H1 (cell line): ENCODE measurements at regions not wholly inside any gene's neighbourhood (a gene's known extent, or its start where the extent isn't known, plus 50 kb on each side); places are given as distances from the start of the nearest gene placed in this dataset.

Experiments used
- CTCF ChIA-PET: fragments of 300-600 bp; sonication (Branson Sonifier 250); formaldehyde crosslinking; loops from one replicate; lab custom pipeline; 2021; ENCODE audit not compliant: partially characterized antibody; lab: Charles Lee
- POLR2A ChIA-PET: fragments of 300-600 bp; sonication (Branson Sonifier 250); formaldehyde crosslinking; loops from one replicate; lab custom pipeline; 2021; ENCODE audit warnings: inconsistent platforms; ENCODE audit not compliant: partially characterized antibody; lab: Charles Lee
- DNase-seq, 2 experiments: peaks; one replicate each; pipeline versions ENCODE4 v3.0.0 to v3.0.0-alpha.2; 2010 to 2022; ENCODE audit warnings: low spot score in 2 of 2, low read depth in 1 of 2, mixed read lengths in 1 of 2
- FAIRE-seq: peaks from 2 replicates; lab custom pipeline; 2011; peaks lifted over from hg19 to GRCh38; lab: Jason Lieb, UNC
- H2AFZ ChIP-seq: 2 replicates; pipeline ENCODE4 v1.8.1; 2012; ENCODE audit warnings: low read length, inconsistent platforms
- H2AK5ac ChIP-seq: 2 replicates; pipeline ENCODE4 v1.6.1; 2013; ENCODE audit warnings: low read depth, low read length
- H2BK120ac ChIP-seq: replicated peaks from 2 replicates; pipeline ENCODE3; 2013; ENCODE audit warnings: low read depth, low read length, inconsistent platforms
- H2BK12ac ChIP-seq: 2 replicates; pipeline ENCODE4 v1.6.1; 2013; ENCODE audit warnings: low read depth, low read length
- H2BK15ac ChIP-seq: 2 replicates; pipeline ENCODE4 v1.6.1; 2013; ENCODE audit warnings: low read length
- H2BK20ac ChIP-seq: 2 replicates; pipeline ENCODE4 v1.6.1; 2013; ENCODE audit warnings: low read length
- H2BK5ac ChIP-seq: 2 replicates; pipeline ENCODE4 v1.6.1; 2013; ENCODE audit warnings: low read depth, low read length
- H3K14ac ChIP-seq: 2 replicates; pipeline ENCODE4 v1.6.1; 2013; ENCODE audit warnings: inconsistent platforms; ENCODE audit not compliant: insufficient read length
- H3K18ac ChIP-seq: 2 replicates; pipeline ENCODE4 v1.6.1; 2013; ENCODE audit warnings: low read length; ENCODE audit errors: extremely low read depth
- H3K23ac ChIP-seq: 2 replicates; pipeline ENCODE4 v1.6.1; 2013; ENCODE audit warnings: inconsistent platforms; ENCODE audit not compliant: insufficient read length
- H3K23me2 ChIP-seq: 2 replicates; pipeline ENCODE4 v1.6.1; 2013; ENCODE audit warnings: low read depth, low read length
- H3K27ac ChIP-seq: 2 replicates; pipeline ENCODE4 v1.6.1; 2011; ENCODE audit warnings: low read depth, low read length, inconsistent platforms
- H3K27me3 ChIP-seq, 4 experiments: replicated peaks in 1 of 4; 1 replicate in 1 of 4; 2 replicates in 3 of 4; pipeline versions ENCODE4 v1.6.1 to v1.8.1; 2011 to 2013; ENCODE audit warnings: low read length in 3 of 4, mild to moderate bottlenecking in 3 of 4, inconsistent platforms in 2 of 4, mixed read lengths in 2 of 4, moderate library complexity in 1 of 4; ENCODE audit not compliant: control insufficient read depth in 3 of 4, insufficient read depth in 3 of 4; ENCODE audit errors: extremely low read depth in 1 of 4
- H3K36me3 ChIP-seq, 4 experiments: 2 replicates each; pipeline versions ENCODE4 v1.6.1 to v1.8.1; 2011 to 2013; ENCODE audit warnings: mild to moderate bottlenecking in 4 of 4, low read length in 3 of 4, moderate library complexity in 2 of 4, control low read depth in 1 of 4, inconsistent platforms in 1 of 4; ENCODE audit not compliant: insufficient read depth in 4 of 4, control insufficient read depth in 2 of 4
- H3K4ac ChIP-seq: replicated peaks from 2 replicates; pipeline ENCODE3; 2013; ENCODE audit warnings: low read length, low read depth, mixed read lengths, inconsistent platforms; ENCODE audit not compliant: insufficient read length
- H3K4me1 ChIP-seq, 4 experiments: replicated peaks in 1 of 4; 1 replicate in 1 of 4; 2 replicates in 3 of 4; pipeline versions ENCODE4 v1.6.1 to v1.8.1; 2011 to 2013; ENCODE audit warnings: low read length in 3 of 4, inconsistent platforms in 2 of 4, mixed read lengths in 1 of 4; ENCODE audit not compliant: insufficient read depth in 4 of 4, control insufficient read depth in 3 of 4
- H3K4me2 ChIP-seq, 2 experiments: 2 replicates each; pipeline versions ENCODE4 v1.6.1 to v1.8.1; 2011 to 2013; ENCODE audit warnings: low read depth in 2 of 2, low read length in 2 of 2, control low read depth in 1 of 2, inconsistent platforms in 1 of 2, mild to moderate bottlenecking in 1 of 2; ENCODE audit not compliant: insufficient read depth in 1 of 2
- H3K4me3 ChIP-seq, 4 experiments: fragments of 200-600, 300-600 bp in 1 of 4; sonication (generic), shearing (Covaris generic), sonication (Bioruptor Twin) in 1 of 4; 2 replicates each; pipeline versions ENCODE4 v1.5.1 to v1.8.1; 2011 to 2016; ENCODE audit warnings: low read length in 4 of 4, low read depth in 3 of 4, control low read depth in 2 of 4, inconsistent platforms in 2 of 4, mild to moderate bottlenecking in 2 of 4, mixed read lengths in 1 of 4, moderate library complexity in 1 of 4; ENCODE audit not compliant: insufficient read depth in 2 of 4; ENCODE audit errors: extremely low read depth in 1 of 4
- H3K56ac ChIP-seq: replicated peaks from 2 replicates; pipeline ENCODE3; 2013; ENCODE audit warnings: low read depth, mild to moderate bottlenecking, mixed read lengths, low read length, inconsistent platforms; ENCODE audit not compliant: insufficient read length
- H3K79me1 ChIP-seq: 2 replicates; pipeline ENCODE4 v1.6.1; 2013; ENCODE audit warnings: low read depth, low read length, control low read depth
- H3K79me2 ChIP-seq, 2 experiments: 2 replicates each; pipeline versions ENCODE4 v1.6.1 to v1.8.1; 2012 to 2013; ENCODE audit warnings: low read length in 2 of 2, mild to moderate bottlenecking in 2 of 2, inconsistent platforms in 1 of 2; ENCODE audit not compliant: insufficient read depth in 2 of 2, control insufficient read depth in 1 of 2
- H3K9ac ChIP-seq, 4 experiments: replicated peaks in 1 of 4; 1 replicate in 1 of 4; 2 replicates in 3 of 4; pipeline versions ENCODE4 v1.6.1 to v1.8.1; 2011 to 2013; ENCODE audit warnings: low read depth in 3 of 4, low read length in 3 of 4, control low read depth in 2 of 4, mild to moderate bottlenecking in 2 of 4, moderate library complexity in 2 of 4, inconsistent platforms in 1 of 4; ENCODE audit errors: extremely low read depth in 1 of 4
- H3K9me3 ChIP-seq, 2 experiments: 2 replicates each; pipeline versions ENCODE4 v1.6.1 to v1.8.1; 2012 to 2013; ENCODE audit warnings: mild to moderate bottlenecking in 2 of 2, moderate library complexity in 2 of 2, control low read depth in 1 of 2, inconsistent platforms in 1 of 2, low read depth in 1 of 2, low read length in 1 of 2, mixed read lengths in 1 of 2; ENCODE audit not compliant: insufficient read depth in 2 of 2
- H4K20me1 ChIP-seq, 2 experiments: replicated peaks in 1 of 2; 2 replicates each; pipeline versions ENCODE3 to v1.8.1; 2011 to 2013; ENCODE audit warnings: inconsistent platforms in 2 of 2, low read length in 2 of 2, mild to moderate bottlenecking in 1 of 2; ENCODE audit not compliant: insufficient read depth in 2 of 2, control insufficient read depth in 1 of 2
- H4K5ac ChIP-seq: 2 replicates; pipeline ENCODE4 v1.6.1; 2013; ENCODE audit warnings: low read length, low read depth, mixed read lengths, inconsistent platforms; ENCODE audit not compliant: insufficient read length
- H4K8ac ChIP-seq: 2 replicates; pipeline ENCODE4 v1.8.0; 2013; ENCODE audit warnings: mild to moderate bottlenecking, moderate library complexity, low read length, inconsistent platforms; ENCODE audit not compliant: insufficient read depth; ENCODE audit errors: extremely low read depth
- H4K91ac ChIP-seq: replicated peaks from 2 replicates; pipeline ENCODE3; 2013; ENCODE audit warnings: low read length, mixed read lengths, inconsistent platforms; ENCODE audit not compliant: insufficient read length
- CREB1 ChIP-seq: IDR thresholded peaks from 2 replicates; pipeline ENCODE4 v1.6.1; 2012; ENCODE audit warnings: inconsistent platforms
- KDM4A ChIP-seq: IDR thresholded peaks from one replicate; pipeline ENCODE4 v1.7.1; 2012; ENCODE audit warnings: low read depth, mild to moderate bottlenecking, moderate library complexity, low read length, inconsistent platforms; ENCODE audit not compliant: severe bottlenecking
- NANOG ChIP-seq: IDR thresholded peaks from 2 replicates; pipeline ENCODE4 v1.6.1; 2011; ENCODE audit warnings: low read length, low read depth, mild to moderate bottlenecking, inconsistent platforms; ENCODE audit not compliant: insufficient read depth, poor library complexity, severe bottlenecking
- PHF8 ChIP-seq: fragments of 200-600 bp; sonication (generic); conservative IDR thresholded peaks from 2 replicates; pipeline ENCODE4 v1.7.1; 2012; ENCODE audit warnings: low read depth, mild to moderate bottlenecking, inconsistent platforms, low read length, moderate library complexity
- WGBS, 2 experiments: shearing (Covaris generic) in 1 of 2; methylation state at CpG; one replicate each; pipeline versions ENCODE4 v1.1.6 to v1.1.7; 2013 to 2015; ENCODE audit warnings: low lambda C conversion rate in 2 of 2, mixed read lengths in 2 of 2, inconsistent platforms in 1 of 2, low coverage in 1 of 2, missing lambda C conversion rate in 1 of 2; ENCODE audit not compliant: insufficient replicate concordance in 2 of 2, insufficient coverage in 1 of 2, insufficient read length in 1 of 2; ENCODE audit errors: extremely low coverage in 1 of 2, missing lambda C conversion rate in 1 of 2; 5-methylcytosine and 5-hydroxymethylcytosine counted together

GRCh38 chr7:116390363-116390762 lies 109.2 kb upstream of the CAV2 start:
- no peaks in the 10 kb centered on the region for H4K20me1 ChIP-seq
- H2AFZ ChIP-seq = no peak overlapping the region
- H3K9me3 ChIP-seq = no peaks in the 10 kb centered on the region; a peak in 1 of 4 replicates
- no peak overlapping the region for H3K18ac ChIP-seq
- H2BK15ac ChIP-seq = no peak overlapping the region
- CTCF ChIA-PET = no interaction called here
- H3K4me1 ChIP-seq = no peaks in the 10 kb centered on the region
- H3K9ac ChIP-seq = no peak overlapping the region
- no peak overlapping the region for H2BK5ac ChIP-seq
- H3K4me3 ChIP-seq = no peak overlapping the region
- no peak overlapping the region for H3K4me2 ChIP-seq
- H2BK20ac ChIP-seq = no peak overlapping the region
- no peak overlapping the region for H4K5ac ChIP-seq
- POLR2A ChIA-PET = no interaction called here
- no peaks in the 10 kb centered on the region for H3K79me1 ChIP-seq
- no peak overlapping the region for H3K23ac ChIP-seq
- no peak for DNase-seq
- no peak overlapping the region for H3K56ac ChIP-seq
- TF ChIP-seq NANOG (no peak), KDM4A (no peak), PHF8 (no peak), CREB1 (no peak)
- no peak overlapping the region for H2BK120ac ChIP-seq
- 94% methylated on average over 3 of the region's 3 CpGs; no CpG with 5 or more reads in 1 of the 2 experiments for WGBS, 2 experiments
- no peak overlapping the region for H2BK12ac ChIP-seq
- no peaks in the 10 kb centered on the region for H3K36me3 ChIP-seq
- no peak overlapping the region for H4K8ac ChIP-seq
- H3K14ac ChIP-seq = no peak overlapping the region
- no peaks in the 10 kb centered on the region; the same call in 1 of the 2 replicates for H3K23me2 ChIP-seq
- no peak overlapping the region for H2AK5ac ChIP-seq
- FAIRE-seq = no peak
- no peak overlapping the region for H4K91ac ChIP-seq
- H3K27ac ChIP-seq = no peak overlapping the region
- no peaks in the 10 kb centered on the region for H3K27me3 ChIP-seq
- no peak overlapping the region for H3K4ac ChIP-seq
- H3K79me2 ChIP-seq = no peaks in the 10 kb centered on the region
